K562 (cell line): ENCODE measurements at regions not wholly inside any gene's neighbourhood (a gene's known extent, or its start where the extent isn't known, plus 50 kb on each side); places are given as distances from the start of the nearest gene placed in this dataset.

ENCODE experiments used
- ATAC-seq: fragments of 200-7000 bp; cut with Tn5 transposase; 3 replicates; pipeline ENCODE4 v1.9.1; 2020; ENCODE audit warnings: moderate library complexity
- BruUV-seq: library from RNA; stranded (reverse); fragments of 400-500 nt; replicated peaks from 2 replicates; lab custom pipeline; 2021; lab: Mats Ljungman, UMichigan
- CTCF ChIA-PET: fragments of 300-600 bp; formaldehyde crosslinking; extraction: SDS; loops from one replicate; lab custom pipeline; 2021; ENCODE audit warnings: low intra/inter-chr PET ratio; lab: Yijun Ruan, JAX
- POLR2A ChIA-PET: fragments of 300-600, 350-650 bp; sonication (Branson Sonifier 250); formaldehyde crosslinking; extraction: SDS; loops from one replicate; lab custom pipeline; 2021; ENCODE audit warnings: antibody characterized with exemption, inconsistent platforms; lab: Yijun Ruan, JAX
- DNase-seq, 4 experiments: peaks; one replicate each; pipeline versions ENCODE4 v3.0.0 to v3.0.0-alpha.2; 2011 to 2018; ENCODE audit warnings: low spot score in 3 of 4, mixed read lengths in 3 of 4; ENCODE audit errors: extremely low read depth in 1 of 4
- FAIRE-seq: peaks from 2 replicates; lab custom pipeline; 2011; peaks lifted over from hg19 to GRCh38; lab: Jason Lieb, UNC
- H2AFZ ChIP-seq: 2 replicates; pipeline ENCODE4 v1.6.0; 2011; ENCODE audit warnings: low read depth, low read length, control low read depth, inconsistent platforms
- H3K27ac ChIP-seq: fragments of 200-600 bp; 3 replicates; pipeline ENCODE4 v1.8.0; 2011; ENCODE audit warnings: low read depth, mild to moderate bottlenecking, control low read depth, inconsistent platforms, low read length, moderate library complexity, mixed read lengths; ENCODE audit errors: extremely low read depth
- H3K27me3 ChIP-seq, 2 experiments: fragments of 300-600 bp in 1 of 2; 2 replicates in 1 of 2; 3 replicates in 1 of 2; pipeline versions ENCODE4 v1.6.0 to v1.8.0; 2011; ENCODE audit warnings: inconsistent platforms in 2 of 2, low read length in 2 of 2, mild to moderate bottlenecking in 1 of 2, mixed read lengths in 1 of 2, moderate library complexity in 1 of 2; ENCODE audit not compliant: control insufficient read depth in 2 of 2, insufficient read depth in 2 of 2
- H3K36me3 ChIP-seq: fragments of 300-600 bp; 3 replicates; pipeline ENCODE4 v1.8.0; 2011; ENCODE audit warnings: mild to moderate bottlenecking, low read length, inconsistent platforms; ENCODE audit not compliant: control insufficient read depth, insufficient read depth
- H3K4me1 ChIP-seq, 2 experiments: fragments of 200-600 bp in 1 of 2; replicated peaks in 1 of 2; 2 replicates in 1 of 2; 3 replicates in 1 of 2; pipeline versions ENCODE4 v1.5.1 to v1.8.0; 2011; ENCODE audit warnings: inconsistent platforms in 2 of 2, low read length in 2 of 2, mild to moderate bottlenecking in 1 of 2, mixed read lengths in 1 of 2, moderate library complexity in 1 of 2; ENCODE audit not compliant: control insufficient read depth in 2 of 2, insufficient read depth in 2 of 2
- H3K4me2 ChIP-seq: 2 replicates; pipeline ENCODE4 v1.6.1; 2011; ENCODE audit warnings: low read length, control low read depth, inconsistent platforms, mixed read lengths; ENCODE audit not compliant: insufficient read depth
- H3K4me3 ChIP-seq: fragments of 200-600 bp; sonication (generic), shearing (Covaris generic); 2 replicates; pipeline ENCODE4 v1.5.1; 2016; ENCODE audit warnings: control low read depth, inconsistent platforms
- H3K79me2 ChIP-seq: fragments of 200-600 bp; 3 replicates; pipeline ENCODE4 v1.8.0; 2011; ENCODE audit warnings: low read length, inconsistent platforms; ENCODE audit not compliant: control insufficient read depth, insufficient read depth
- H3K9ac ChIP-seq, 2 experiments: 2 replicates each; pipeline versions ENCODE4 v1.6.0 to v1.6.1; 2011; ENCODE audit warnings: low read depth in 2 of 2, low read length in 2 of 2, control low read depth in 1 of 2, inconsistent platforms in 1 of 2, mild to moderate bottlenecking in 1 of 2, mixed read lengths in 1 of 2; ENCODE audit not compliant: insufficient read depth in 1 of 2
- H3K9me1 ChIP-seq: one replicate; pipeline ENCODE4 v1.6.0; 2011; ENCODE audit warnings: inconsistent platforms, mild to moderate bottlenecking, low read length, moderate library complexity; ENCODE audit not compliant: control insufficient read depth, insufficient read depth
- H3K9me3 ChIP-seq: replicated peaks from 2 replicates; pipeline ENCODE4 v1.5.1; 2011; ENCODE audit warnings: low read depth, low read length, inconsistent platforms; ENCODE audit not compliant: control insufficient read depth, insufficient read depth
- H4K20me1 ChIP-seq: replicated peaks from 2 replicates; pipeline ENCODE4 v1.6.1; 2011; ENCODE audit warnings: low read length, inconsistent platforms, mixed read lengths; ENCODE audit not compliant: control insufficient read depth, insufficient read depth
- CHD4 ChIP-seq: fragments of 200-600 bp; sonication (generic); IDR thresholded peaks from 3 replicates; pipeline ENCODE4 v1.6.1; 2012; ENCODE audit warnings: low read depth, mild to moderate bottlenecking, mixed read lengths, low read length, inconsistent platforms; ENCODE audit not compliant: insufficient read depth, insufficient replicate concordance, poor library complexity, severe bottlenecking
- RNF219 ChIP-seq: fragments of 250-450 bp; sonication (Bioruptor Pico); IDR thresholded peaks from 2 replicates; pipeline ENCODE4 v1.5.0; 2022; ENCODE audit warnings: mild to moderate bottlenecking
- TOE1 ChIP-seq, 2 experiments: fragments of 450-650 bp in 1 of 2; sonication (generic) in 1 of 2; formaldehyde crosslinking in 1 of 2; IDR thresholded peaks; 2 replicates each; pipeline versions ENCODE4 v1.7.1 to v1.8.0; 2016 to 2022; ENCODE audit warnings: borderline replicate concordance in 2 of 2, mild to moderate bottlenecking in 2 of 2, antibody characterized with exemption in 1 of 2, inconsistent platforms in 1 of 2, low read depth in 1 of 2, missing genetic modification reagents in 1 of 2, moderate library complexity in 1 of 2
- YY1 ChIP-seq, 3 experiments: IDR thresholded peaks; 2 replicates each; pipeline ENCODE4 v1.6.1; 2011; ENCODE audit warnings: low read length in 2 of 3, mild to moderate bottlenecking in 2 of 3, moderate library complexity in 2 of 3, borderline replicate concordance in 1 of 3, control low read depth in 1 of 3, low read depth in 1 of 3; ENCODE audit not compliant: insufficient read depth in 3 of 3, insufficient replicate concordance in 2 of 3, control insufficient read depth in 1 of 3, insufficient read length in 1 of 3; ENCODE audit errors: extremely low read depth in 1 of 3
- ZNF274 ChIP-seq: IDR thresholded peaks from 2 replicates; pipeline ENCODE4 v1.6.1; 2011; ENCODE audit warnings: low read depth, mild to moderate bottlenecking, low read length, moderate library complexity, borderline replicate concordance
- ZNF583 ChIP-seq: fragments of 250-450 bp; sonication (Bioruptor Pico); IDR thresholded peaks from 2 replicates; pipeline ENCODE4 v1.4.0; 2020
- ZNF655 ChIP-seq: fragments of 250-450 bp; sonication (Bioruptor Pico); IDR thresholded peaks from 2 replicates; pipeline ENCODE4 v1.5.0; 2021
- ZNF696 ChIP-seq: fragments of 250-450 bp; sonication (Bioruptor Pico); conservative IDR thresholded peaks from 2 replicates; pipeline ENCODE4 v1.4.0; 2020; ENCODE audit warnings: mild to moderate bottlenecking, moderate library complexity
- WGBS: fragments of 100-300 bp; shearing (Covaris generic); methylation state at CpG from one replicate; pipeline ENCODE4 v1.1.6; 2016; ENCODE audit warnings: low coverage, mixed read lengths; ENCODE audit not compliant: insufficient coverage; ENCODE audit errors: missing lambda C conversion rate; 5-methylcytosine and 5-hydroxymethylcytosine counted together
- in situ Hi-C: fragments of 300-500 bp; cut with MboI; formaldehyde crosslinking; loops from 4 replicates; pipeline ENCODE4 v1.15.0; 2018; ENCODE audit warnings: inconsistent platforms, mixed read lengths
- intact Hi-C: fragments of 100-400 bp; cut with micrococcal nuclease; formaldehyde crosslinking; loops from 2 replicates; pipeline ENCODE4 v1.14.2; 2022

GRCh38 chr17:71846561-71847110 is 274.2 kb upstream of the SOX9 start:
- no peaks in the 10 kb centered on the region for H3K36me3 ChIP-seq
- no peaks in the 10 kb centered on the region for H3K9me3 ChIP-seq
- ATAC-seq (no peak), FAIRE-seq (no peak), DNase-seq (no peak)
- H3K27me3 ChIP-seq, result no peaks in the 10 kb centered on the region
- CTCF ChIA-PET, result no interaction called here
- in situ Hi-C loops (no loop called here), intact Hi-C loops (no loop called here)
- 15% methylated on average over 7 of the region's 8 CpGs for WGBS
- no peaks in the 10 kb centered on the region for H3K79me2 ChIP-seq
- H3K9ac ChIP-seq, result no peak overlapping the region
- no peak overlapping the region for H3K4me3 ChIP-seq
- H3K9me1 ChIP-seq, result no peaks in the 10 kb centered on the region
- H3K4me2 ChIP-seq, result no peak overlapping the region
- BruUV-seq, result no TSS peak
- no peak overlapping the region for H2AFZ ChIP-seq
- TF ChIP-seq CHD4 (no peak), ZNF274 (no peak)
- POLR2A ChIA-PET, result interaction anchor here (0.6 kb wide), 1 partner anchor 50 kb away, joined by 3 read pairs; no protein-coding TSS in a partner anchor
- no peaks in the 10 kb centered on the region for H3K4me1 ChIP-seq
- H4K20me1 ChIP-seq, result no peaks in the 10 kb centered on the region
- H3K27ac ChIP-seq, result no peak overlapping the region

GRCh38 chr17:71849783-71850768 is 270.7 kb upstream of the SOX9 start:
- no peak for DNase-seq
- intact Hi-C loops, result no loop called here
- no TSS peak for BruUV-seq
- Histone ChIP-seq H4K20me1 (no peaks in the 10 kb centered on the region), H3K9me1 (no peaks in the 10 kb centered on the region), H3K4me2 (no peak overlapping the region), H2AFZ (no peak overlapping the region), H3K4me1 (no peaks in the 10 kb centered on the region), H3K27me3 (no peaks in the 10 kb centered on the region), H3K36me3 (no peaks in the 10 kb centered on the region), H3K9ac (no peak overlapping the region), H3K79me2 (no peaks in the 10 kb centered on the region), H3K4me3 (no peak overlapping the region), H3K27ac (no peak overlapping the region), H3K9me3 (no peaks in the 10 kb centered on the region)
- WGBS, result 0% methylated on average over 1 of the region's 1 CpG
- POLR2A ChIA-PET, result no interaction called here
- no peak for FAIRE-seq
- in situ Hi-C loops, result no loop called here
- CTCF ChIA-PET, result no interaction called here
- ATAC-seq, result no peak
- no peak for TF ChIP-seq TOE1 (IDR thresholded peaks at IDR 0.05; ENCODE audit: borderline replicate concordance)
- no peak for TF ChIP-seq TOE1 (CRISPR knock-in tag; IDR thresholded peaks at IDR 0.05; ENCODE audit: borderline replicate concordance, low read depth)
- TF ChIP-seq ZNF696 (CRISPR knock-in tag), result no peak
- TF ChIP-seq ZNF583, result no peak
- TF ChIP-seq RNF219 (CRISPR knock-in tag), result no peak
- TF ChIP-seq ZNF655, result no peak
- TF ChIP-seq YY1 (IDR thresholded peaks at IDR 0.05; ENCODE audit: borderline replicate concordance in 1 of 3, control insufficient read depth in 1 of 3, extremely low read depth in 1 of 3, insufficient read depth in 3 of 3, insufficient read length in 1 of 3, insufficient replicate concordance in 2 of 3, low read depth in 1 of 3, low read length in 2 of 3), result no peak
